ENCODE measurements at regions not wholly inside any gene's neighbourhood (a gene's known extent, or its start where the extent isn't known, plus 50 kb on each side); places are given as distances from the start of the nearest gene placed in this dataset.

- Histone ChIP-seq H2AFZ (ENCODE audit: low read length) (no peak overlapping the region), H3K4me2 (ENCODE audit: low read length) (no peak overlapping the region), H3K79me2 (ENCODE audit: insufficient read depth, low read depth, low read length) (no peaks in the 10 kb centered on the region), H3K4me1 (ENCODE audit: insufficient read depth, low read length, poor library complexity, severe bottlenecking) (no peaks in the 10 kb centered on the region), H3K27ac (ENCODE audit: low read depth, low read length, poor library complexity, severe bottlenecking) (no peak overlapping the region), H3K9me2 (ENCODE audit: insufficient read depth, low read length) (no peaks in the 10 kb centered on the region), H3K9me3 (ENCODE audit: low read length) (no peaks in the 10 kb centered on the region), H3K4me3 (ENCODE audit: low read depth, low read length, poor library complexity, severe bottlenecking) (no peak overlapping the region), H3K36me3 (ENCODE audit: insufficient read depth, low read length) (no peaks in the 10 kb centered on the region), H4K20me1 (ENCODE audit: insufficient read depth, low read length) (no peaks in the 10 kb centered on the region)
- no peak for TF ChIP-seq CTCF (conservative IDR thresholded peaks at IDR 0.05; ENCODE audit: low read length)
- CTCF ChIA-PET (ENCODE audit: unreplicated experiment): no interaction called here
- POLR2A ChIA-PET: no interaction called here
- intact Hi-C loops (cut with micrococcal nuclease; ENCODE audit: unreplicated experiment): no loop called here
- DNase-seq (ENCODE audit: low spot score): no peak
- BruUV-seq (replicated peaks): no TSS peak
Measured at GRCh38 chr16:79369796-79370195, 230.7 kb downstream of the MAF start.

GRCh38 chr16:79367822-79368221 lies 232.7 kb downstream of the MAF start:
- Histone ChIP-seq H3K36me3 (ENCODE audit: insufficient read depth, low read length) (no peaks in the 10 kb centered on the region), H3K4me1 (ENCODE audit: insufficient read depth, low read length, poor library complexity, severe bottlenecking) (no peaks in the 10 kb centered on the region), H3K9me3 (ENCODE audit: low read length) (no peaks in the 10 kb centered on the region), H3K27ac (ENCODE audit: low read depth, low read length, poor library complexity, severe bottlenecking) (no peak overlapping the region), H2AFZ (ENCODE audit: low read length) (no peak overlapping the region), H4K20me1 (ENCODE audit: insufficient read depth, low read length) (no peaks in the 10 kb centered on the region), H3K4me3 (ENCODE audit: low read depth, low read length, poor library complexity, severe bottlenecking) (no peak overlapping the region), H3K9me2 (ENCODE audit: insufficient read depth, low read length) (no peaks in the 10 kb centered on the region), H3K4me2 (ENCODE audit: low read length) (no peak overlapping the region), H3K79me2 (ENCODE audit: insufficient read depth, low read depth, low read length) (no peaks in the 10 kb centered on the region)
- POLR2A ChIA-PET: no interaction called here
- no peak for TF ChIP-seq CTCF (conservative IDR thresholded peaks at IDR 0.05; ENCODE audit: low read length)
- no peak for TF ChIP-seq EZH2phosphoT487 (IDR thresholded peaks at IDR 0.05; ENCODE audit: borderline replicate concordance, low read depth, low read length)
- intact Hi-C loops (cut with micrococcal nuclease; ENCODE audit: unreplicated experiment): no loop called here
- DNase-seq (ENCODE audit: low spot score): no peak
- BruUV-seq (replicated peaks): no TSS peak
- CTCF ChIA-PET (ENCODE audit: unreplicated experiment): no interaction called here

GRCh38 chr16:79366635-79367034 lies 233.9 kb downstream of the MAF start:
- H4K20me1 ChIP-seq (ENCODE audit: insufficient read depth, low read length): no peaks in the 10 kb centered on the region
- H3K79me2 ChIP-seq (ENCODE audit: insufficient read depth, low read depth, low read length): no peaks in the 10 kb centered on the region
- BruUV-seq (replicated peaks): no TSS peak
- no peaks in the 10 kb centered on the region for H3K36me3 ChIP-seq (ENCODE audit: insufficient read depth, low read length)
- H3K9me2 ChIP-seq (ENCODE audit: insufficient read depth, low read length): no peaks in the 10 kb centered on the region
- TF ChIP-seq CTCF (conservative IDR thresholded peaks at IDR 0.05; ENCODE audit: low read length) (no peak), EZH2phosphoT487 (IDR thresholded peaks at IDR 0.05; ENCODE audit: borderline replicate concordance, low read depth, low read length) (no peak)
- H3K4me3 ChIP-seq (ENCODE audit: low read depth, low read length, poor library complexity, severe bottlenecking): no peak overlapping the region
- no peaks in the 10 kb centered on the region for H3K9me3 ChIP-seq (ENCODE audit: low read length)
- H3K27ac ChIP-seq (ENCODE audit: low read depth, low read length, poor library complexity, severe bottlenecking): no peak overlapping the region
- no peak overlapping the region for H2AFZ ChIP-seq (ENCODE audit: low read length)
- CTCF ChIA-PET (ENCODE audit: unreplicated experiment): no interaction called here
- DNase-seq (ENCODE audit: low spot score): no peak
- POLR2A ChIA-PET: no interaction called here
- no peaks in the 10 kb centered on the region for H3K4me1 ChIP-seq (ENCODE audit: insufficient read depth, low read length, poor library complexity, severe bottlenecking)
- no peak overlapping the region for H3K4me2 ChIP-seq (ENCODE audit: low read length)
- intact Hi-C loops (cut with micrococcal nuclease; ENCODE audit: unreplicated experiment): no loop called here
